GM21381 (cell line): ENCODE measurements at regions not wholly inside any gene's neighbourhood (a gene's known extent, or its start where the extent isn't known, plus 50 kb on each side); places are given as distances from the start of the nearest gene placed in this dataset.

Source experiments
- ATAC-seq: cut with Tn5 transposase; IDR thresholded peaks from one replicate; pipeline ENCODE4 v1.9.1; 2021; ENCODE audit warnings: mild to moderate bottlenecking, moderate library complexity; ENCODE audit not compliant: unreplicated experiment

DNA sequence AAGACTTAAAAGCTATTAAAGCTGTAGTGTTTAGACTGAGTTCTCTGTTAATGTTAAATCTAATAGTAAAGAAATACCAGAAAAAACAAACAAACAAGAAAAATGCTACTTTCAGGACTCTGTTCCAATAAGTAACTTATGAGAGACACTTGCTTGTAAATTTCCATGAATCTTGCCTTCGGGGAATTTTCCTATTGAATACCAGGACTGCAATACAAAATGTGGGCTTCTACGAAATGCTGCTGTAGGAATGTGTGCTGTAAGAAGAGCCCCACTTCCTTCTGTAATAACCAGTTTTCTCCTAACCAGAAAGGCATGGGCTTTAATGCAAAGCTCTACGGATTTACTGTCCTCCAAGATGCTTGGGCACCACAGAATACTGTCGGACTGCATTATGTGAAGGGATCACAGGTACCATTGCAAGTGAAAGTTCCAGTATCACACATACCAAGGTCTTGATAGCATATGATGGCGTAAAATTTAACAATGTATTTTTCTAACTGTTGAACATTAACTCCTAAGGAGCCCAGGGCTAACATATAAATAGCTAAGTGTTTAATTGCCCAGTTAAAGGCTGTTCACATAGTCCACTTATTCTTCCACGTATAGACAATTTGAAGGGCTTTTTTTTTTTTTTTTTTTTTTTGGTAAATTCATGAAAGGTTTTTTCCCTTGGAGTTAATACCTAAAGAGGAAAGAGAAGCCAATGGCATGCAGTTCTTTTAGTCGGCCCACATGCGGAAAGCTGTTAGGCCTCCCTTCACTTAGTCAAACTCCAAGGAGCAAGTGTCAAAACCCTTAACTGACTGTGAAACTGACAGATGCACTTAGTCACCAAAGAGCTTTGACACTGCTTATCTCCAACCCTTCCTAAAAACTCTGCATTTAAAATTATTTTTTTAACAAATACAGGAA lies 564.0 kb upstream of the POU3F3 start:
- ATAC-seq: no peak

DNA sequence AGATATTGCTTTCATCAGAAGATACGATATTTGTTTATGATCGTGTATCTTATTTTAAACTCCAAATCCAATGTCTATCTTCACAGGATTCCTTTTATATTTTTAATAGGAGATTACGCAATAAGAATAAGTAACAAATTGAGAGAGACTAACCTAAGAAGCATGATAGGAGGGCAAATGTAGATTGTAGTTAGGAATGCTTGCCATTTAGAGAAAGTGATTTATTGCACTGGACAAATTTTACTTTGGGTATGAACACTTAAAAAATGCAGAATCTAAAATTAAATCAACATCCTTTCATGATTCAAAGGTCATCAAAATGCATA lies 563.4 kb upstream of the POU3F3 start:
- no peak for ATAC-seq

GRCh38 chr2:104312684-104313083 lies 541.2 kb upstream of the POU3F3 start:
- no peak for ATAC-seq

DNA sequence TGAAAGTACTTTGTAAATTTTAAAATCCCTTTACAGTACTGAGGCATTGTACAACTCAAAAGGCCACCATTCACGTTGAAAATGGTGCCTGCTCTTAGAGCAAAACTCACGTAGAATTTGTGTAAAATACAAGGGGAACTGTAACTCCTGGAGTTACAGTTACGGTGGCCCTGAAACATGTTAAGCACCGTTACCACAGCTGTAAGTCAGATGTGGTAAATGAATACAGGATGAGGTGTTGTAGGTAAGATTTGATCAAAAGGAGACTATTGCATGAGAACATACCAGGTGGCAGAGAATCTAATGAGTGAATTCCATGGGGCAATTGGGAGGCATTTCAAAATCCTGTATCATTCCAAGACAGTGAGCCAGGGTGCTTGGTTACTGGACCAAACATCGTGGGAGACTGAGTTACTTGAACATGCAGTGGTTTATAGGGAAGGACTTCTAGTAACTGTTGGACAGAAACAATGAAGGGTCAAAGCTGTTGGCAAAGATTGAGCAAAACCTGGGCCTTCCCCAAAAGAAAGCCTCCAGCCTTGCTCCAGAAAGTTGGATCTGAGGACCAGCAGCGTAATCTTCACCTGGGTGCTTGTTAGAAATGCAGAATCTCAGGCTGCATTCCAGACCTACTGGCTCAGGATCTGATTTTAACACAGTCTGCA lies 535.8 kb upstream of the POU3F3 start:
- no peak for ATAC-seq

DNA sequence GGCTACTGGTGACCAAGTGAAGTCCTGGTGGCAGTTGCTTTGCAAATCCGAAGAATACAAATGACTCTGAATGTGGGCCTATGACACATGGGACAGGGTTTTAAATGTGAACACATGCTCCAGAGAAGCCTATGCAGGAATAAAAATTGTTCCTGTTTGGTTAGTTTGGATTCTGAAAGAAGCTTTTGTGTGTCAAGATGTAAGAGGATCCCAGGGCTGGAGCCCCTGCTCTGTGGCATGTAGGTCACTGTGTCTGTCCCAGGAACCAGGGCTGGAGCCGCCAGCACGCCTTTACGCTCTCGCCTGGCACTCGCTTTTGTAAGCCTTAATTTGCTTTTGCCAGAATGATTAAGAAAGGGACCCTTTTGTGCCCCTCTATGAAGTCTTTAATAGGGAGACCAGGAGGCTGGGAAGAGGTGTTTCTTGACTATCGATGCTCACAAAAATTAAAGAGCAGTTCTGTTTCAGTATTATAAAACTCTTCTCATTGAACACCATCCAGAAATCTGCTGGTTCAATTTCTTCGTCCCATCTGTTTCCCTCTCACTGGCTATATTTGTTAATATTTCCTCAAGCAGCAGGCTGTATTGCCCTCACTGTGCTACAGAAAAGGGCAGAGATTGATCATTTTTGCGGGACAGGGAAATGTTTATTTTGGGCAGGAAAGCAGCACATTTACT lies 532.7 kb upstream of the POU3F3 start:
- no peak for ATAC-seq

DNA sequence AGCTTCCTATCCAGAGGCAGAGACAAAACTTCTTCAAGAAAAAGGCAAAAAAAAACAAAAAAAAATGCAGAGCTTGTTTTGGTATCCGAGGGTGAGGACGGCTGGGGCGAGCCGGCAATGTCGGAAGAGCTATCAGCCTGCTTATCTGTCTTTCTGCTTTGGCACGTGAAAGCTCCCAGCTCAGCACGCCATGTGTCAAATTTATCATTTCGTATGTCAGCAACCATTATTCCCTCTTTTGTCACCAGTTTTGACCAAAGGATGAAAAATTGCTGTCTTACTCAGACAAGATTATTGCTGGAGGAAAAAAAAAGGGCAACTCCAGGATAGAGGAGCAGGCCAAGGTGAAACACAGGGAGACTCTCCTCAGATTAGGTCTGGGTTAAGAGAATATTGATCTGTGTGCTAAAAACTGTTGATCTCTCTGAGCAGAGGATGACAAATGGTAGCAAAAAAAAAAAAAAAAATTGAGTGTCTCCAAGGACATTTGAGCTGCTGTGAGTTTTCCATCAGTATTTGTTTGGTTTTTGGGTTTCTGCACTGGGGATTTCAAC lies 532.0 kb upstream of the POU3F3 start:
- no peak for ATAC-seq

GRCh38 chr2:104332731-104333130 lies 521.2 kb upstream of the POU3F3 start:
- no peak for ATAC-seq

DNA sequence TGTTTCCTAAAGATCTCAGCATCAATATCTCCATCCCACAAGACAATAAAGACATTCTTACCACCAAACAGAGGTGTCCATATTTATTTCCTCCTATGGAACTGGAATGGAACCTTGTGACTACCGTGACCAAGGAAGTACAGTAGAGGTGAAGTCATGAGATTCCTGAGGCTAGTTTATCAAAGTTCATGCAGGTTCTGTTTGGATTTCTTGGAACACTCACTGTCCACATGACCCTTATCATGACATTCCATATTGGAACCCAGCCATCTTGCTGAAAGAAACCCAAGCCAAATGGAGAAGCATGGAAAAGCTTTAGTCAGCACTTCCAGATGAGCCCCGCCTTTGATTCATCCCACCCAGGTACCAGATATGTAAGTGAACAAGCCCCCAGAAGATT lies 516.0 kb upstream of the POU3F3 start:
- ATAC-seq: no peak

DNA sequence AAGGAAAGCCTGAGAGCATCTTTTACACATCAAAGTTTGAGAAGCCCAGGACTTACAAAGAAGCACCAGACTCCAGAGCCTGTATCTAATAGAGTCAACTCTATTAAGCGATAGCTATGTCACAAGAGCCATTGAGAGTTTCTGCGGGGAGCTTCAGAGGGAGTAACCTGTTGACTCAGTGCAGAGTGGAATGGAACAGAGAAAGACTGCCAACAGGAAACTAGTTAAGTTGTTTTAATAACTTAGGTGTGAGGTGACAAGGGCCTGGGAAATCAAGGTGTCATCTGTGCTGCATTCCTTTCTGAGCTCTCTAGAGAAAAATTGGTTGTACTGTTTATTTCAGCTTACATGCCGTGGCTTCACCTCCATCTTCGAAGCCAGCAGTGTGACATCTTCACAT lies 513.8 kb upstream of the POU3F3 start:
- ATAC-seq: no peak

- no peak for ATAC-seq
These were observed 512.8 kb upstream of the POU3F3 start for GRCh38 chr2:104340879-104341828.

DNA sequence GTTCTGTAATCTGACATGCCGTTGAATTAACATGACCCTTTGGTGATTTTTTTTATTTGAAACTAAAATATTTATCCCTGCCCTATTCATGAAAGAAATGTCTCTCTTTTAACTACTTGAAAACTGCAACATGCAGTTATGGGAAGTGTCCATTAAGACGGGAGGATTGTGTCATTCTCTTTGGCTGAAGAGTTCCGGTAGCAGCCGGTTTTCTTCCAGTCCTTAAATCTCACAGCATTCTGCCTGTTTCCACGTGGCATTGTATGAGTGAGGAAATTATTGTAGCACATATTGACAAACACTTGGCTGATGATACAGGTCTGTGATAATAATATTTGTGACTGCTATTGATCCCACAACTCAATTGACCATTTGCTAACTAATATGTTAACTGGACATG lies 509.6 kb upstream of the POU3F3 start:
- no peak for ATAC-seq

GRCh38 chr2:104344985-104345384 lies 508.9 kb upstream of the POU3F3 start:
- no peak for ATAC-seq

DNA sequence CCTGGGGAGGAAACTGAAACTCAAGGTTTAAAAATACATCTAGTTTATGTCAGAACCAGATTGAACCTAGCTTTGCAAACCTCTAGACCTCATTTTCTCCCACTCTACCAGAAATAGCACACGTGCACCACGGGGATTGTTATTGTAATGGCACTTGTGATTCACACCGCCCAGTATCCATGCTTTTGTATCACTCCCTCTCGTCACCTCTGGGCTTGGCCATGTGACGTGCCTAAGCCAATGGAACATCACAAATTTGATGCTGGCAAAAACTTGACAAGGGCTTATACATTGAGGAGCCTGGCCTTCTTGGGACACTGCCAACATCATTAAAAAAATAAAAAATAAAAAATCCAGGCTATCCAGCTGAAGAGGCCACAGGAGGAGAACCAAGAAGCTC lies 495.8 kb upstream of the POU3F3 start:
- ATAC-seq: no peak

DNA sequence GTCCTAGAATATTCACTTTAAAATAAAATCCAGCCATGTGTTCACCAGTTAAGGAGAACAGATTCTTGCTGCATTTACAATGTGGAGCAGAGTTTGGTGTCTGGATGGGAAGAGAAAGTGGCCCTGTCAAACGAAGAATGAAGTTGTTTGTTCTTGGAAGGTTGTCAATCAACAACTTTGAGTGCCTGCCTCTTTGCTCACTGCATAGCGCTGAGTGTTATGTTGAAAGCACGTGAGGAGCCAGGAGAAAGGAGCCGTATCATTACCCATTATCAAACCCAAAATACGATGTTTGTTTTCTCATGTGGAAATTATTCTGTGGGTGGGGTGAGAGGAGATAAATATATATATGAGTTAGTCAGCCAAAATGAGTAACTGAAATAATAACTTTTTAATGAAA lies 492.5 kb upstream of the POU3F3 start:
- ATAC-seq: no peak

GRCh38 chr2:104368089-104368488 lies 485.8 kb upstream of the POU3F3 start:
- ATAC-seq: no peak

- ATAC-seq: no peak
These were observed 482.7 kb upstream of the POU3F3 start for GRCh38 chr2:104371087-104371781.

- no peak for ATAC-seq
These were observed 478.7 kb upstream of the POU3F3 start for GRCh38 chr2:104375206-104375605.

- ATAC-seq: peak; percentile 69
These were observed 475.0 kb upstream of the POU3F3 start for GRCh38 chr2:104378853-104379374.

DNA sequence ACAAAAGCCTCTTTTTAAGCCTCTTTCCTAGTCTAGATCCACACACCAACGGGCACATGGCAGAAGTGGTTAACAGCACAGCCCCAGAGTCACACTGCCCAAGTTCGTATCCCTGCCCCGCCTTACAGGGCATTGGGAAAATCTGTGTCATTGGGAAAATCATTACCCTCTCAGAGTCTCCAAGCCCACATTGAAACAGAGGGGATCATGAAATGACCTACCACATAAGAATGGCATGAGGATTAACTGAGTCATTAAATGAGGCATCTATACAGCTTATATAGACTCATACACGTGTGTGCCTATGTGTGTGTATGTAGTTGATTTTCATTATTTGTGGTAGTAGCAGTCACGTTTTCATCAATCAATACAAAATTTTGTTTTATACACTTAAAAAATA lies 469.0 kb upstream of the POU3F3 start:
- ATAC-seq: no peak

DNA sequence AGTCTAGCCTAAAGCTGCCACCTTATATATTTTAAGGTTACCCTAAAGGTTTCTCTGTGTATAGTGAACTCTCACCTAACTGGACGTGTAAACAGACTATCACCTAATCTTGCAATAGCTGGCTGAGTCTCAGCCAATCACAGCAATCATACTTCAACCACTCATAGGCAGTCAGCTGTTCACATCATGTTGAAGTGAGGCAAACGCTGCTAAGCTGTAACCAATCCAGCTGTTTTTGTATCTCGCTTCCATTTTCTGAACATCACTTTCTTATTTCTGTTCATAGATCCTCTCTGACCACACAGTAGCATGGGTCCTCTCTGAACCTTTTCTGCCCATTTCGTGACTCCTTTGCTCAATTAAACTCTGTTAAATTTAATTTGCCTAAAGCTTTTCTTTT lies 468.2 kb upstream of the POU3F3 start:
- ATAC-seq: no peak
